ENCODE measurements at regions not wholly inside any gene's neighbourhood (a gene's known extent, or its start where the extent isn't known, plus 50 kb on each side); places are given as distances from the start of the nearest gene placed in this dataset.

DNA sequence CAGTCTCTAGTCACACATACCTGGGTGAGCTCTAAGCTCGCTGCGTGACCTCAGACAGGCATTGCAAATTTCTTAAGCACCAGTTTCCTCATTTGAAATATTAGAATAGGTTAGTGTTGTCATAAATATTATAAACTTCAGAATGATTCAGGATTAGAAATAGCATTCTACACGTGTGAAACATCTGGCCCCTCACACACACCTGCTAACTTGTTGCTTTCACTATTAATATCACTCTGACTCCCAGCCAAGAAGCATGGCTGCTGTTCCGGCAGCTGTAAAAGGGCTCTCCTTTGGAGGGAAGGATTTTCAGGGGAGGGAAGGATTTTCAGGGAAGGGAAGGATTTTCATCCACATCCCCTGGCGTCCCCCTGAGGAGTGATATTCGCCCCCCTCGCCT is 161.3 kb upstream of the GPR12 start:
- Histone ChIP-seq H3K4me3 (no peak overlapping the region), H3K4me1 (ENCODE audit: control insufficient read depth in 5 of 5, insufficient read depth in 5 of 5, low read length in 5 of 5) (peaks cover 0 to 24% (median 7%) of the 10 kb centered on the region in 5 donors), H3K9ac (ENCODE audit: insufficient read depth in 1 of 2, low read length in 2 of 2) (no peak overlapping the region), H3K36me3 (ENCODE audit: control insufficient read depth in 4 of 4, insufficient read depth in 4 of 4, low read length in 4 of 4) (no peaks in the 10 kb centered on the region), H3K27ac (ENCODE audit: low read depth in 1 of 2, low read length in 1 of 2) (no peak overlapping the region), H3K9me3 (ENCODE audit: control insufficient read depth in 4 of 4, insufficient read depth in 3 of 4, low read length in 3 of 4) (peaks cover 0 to 1% (median 0%) of the 10 kb centered on the region in 4 donors), H3K27me3 (ENCODE audit: control insufficient read depth in 3 of 3, insufficient read depth in 3 of 3, low read length in 2 of 3) (no peaks in the 10 kb centered on the region)
- no peak for TF ChIP-seq CTCF (IDR thresholded peaks at IDR 0.05; ENCODE audit: control extremely low read depth, extremely low read depth)
- DNase-seq: no peak
- no peak for ATAC-seq (ENCODE audit: insufficient read depth, low FRiP score)
- 70 to 81% methylated on average over 6 to 7 of the region's 7 CpGs for WGBS, 2 donors

DNA sequence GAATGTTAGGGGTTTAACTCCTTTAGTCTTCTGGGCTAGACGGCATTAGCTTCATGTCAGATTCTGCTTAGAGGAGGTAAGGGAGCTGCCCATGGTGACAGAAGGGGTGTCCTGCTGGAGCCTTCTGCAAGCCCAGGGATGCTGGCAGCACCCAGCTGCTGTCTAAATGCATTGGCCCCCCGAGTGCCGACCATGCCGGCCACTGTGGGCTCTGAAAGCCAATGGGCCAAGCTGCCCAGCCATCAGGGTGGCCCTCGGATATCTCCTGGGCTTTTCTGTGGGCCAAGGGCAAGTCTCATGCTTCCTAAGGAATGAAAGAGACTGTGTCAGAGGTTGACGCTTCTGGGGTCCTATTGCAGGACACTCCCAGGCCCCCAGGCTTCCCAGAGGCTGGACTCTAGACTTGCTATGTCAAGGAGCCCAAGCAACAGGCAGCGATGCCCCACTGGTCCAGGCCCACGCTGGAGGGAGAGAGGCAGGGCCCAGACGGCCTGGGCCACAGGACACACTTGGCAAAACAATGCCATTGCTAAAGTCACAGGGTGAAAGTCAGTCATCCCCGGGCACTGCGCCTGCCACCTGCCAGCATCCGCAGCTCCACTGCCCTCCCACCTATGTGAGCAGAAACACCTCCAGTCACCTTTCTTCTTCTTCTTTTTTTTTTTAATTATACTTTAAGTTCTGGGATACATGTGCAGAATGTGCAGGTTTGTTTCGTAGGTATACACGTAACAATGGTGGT is 160.2 kb upstream of the GPR12 start:
- Histone ChIP-seq H3K36me3 (ENCODE audit: control insufficient read depth in 4 of 4, insufficient read depth in 4 of 4, low read length in 4 of 4) (no peaks in the 10 kb centered on the region), H3K27me3 (ENCODE audit: control insufficient read depth in 3 of 3, insufficient read depth in 3 of 3, low read length in 2 of 3) (no peaks in the 10 kb centered on the region), H3K4me3 (no peak overlapping the region), H3K27ac (ENCODE audit: low read depth in 1 of 2, low read length in 1 of 2) (no peak overlapping the region), H3K9ac (ENCODE audit: insufficient read depth in 1 of 2, low read length in 2 of 2) (no peak overlapping the region), H3K4me1 (ENCODE audit: control insufficient read depth in 5 of 5, insufficient read depth in 5 of 5, low read length in 5 of 5) (peaks cover 0 to 24% (median 7%) of the 10 kb centered on the region in 5 donors), H3K9me3 (ENCODE audit: control insufficient read depth in 4 of 4, insufficient read depth in 3 of 4, low read length in 3 of 4) (peaks cover 0 to 1% (median 0%) of the 10 kb centered on the region in 4 donors)
- 89 to 91% methylated on average over 14 of the region's 14 CpGs for WGBS, 2 donors
- no peak for ATAC-seq (ENCODE audit: insufficient read depth, low FRiP score)
- DNase-seq: no peak
- TF ChIP-seq CTCF (IDR thresholded peaks at IDR 0.05; ENCODE audit: control extremely low read depth, extremely low read depth): no peak

GRCh38 chr13:26919732-26920131 is 159.1 kb upstream of the GPR12 start:
- WGBS, 2 donors: 83 to 89% methylated on average over 2 of the region's 2 CpGs
- ATAC-seq (ENCODE audit: insufficient read depth, low FRiP score): no peak
- TF ChIP-seq CTCF (IDR thresholded peaks at IDR 0.05; ENCODE audit: control extremely low read depth, extremely low read depth): no peak

More at GRCh38 chr13:26919732-26920131, 159.1 kb upstream of the GPR12 start:
- Histone ChIP-seq H3K4me1 (ENCODE audit: control insufficient read depth in 5 of 5, insufficient read depth in 5 of 5, low read length in 5 of 5) (peaks cover 0 to 24% (median 7%) of the 10 kb centered on the region in 5 donors), H3K4me3 (no peak overlapping the region), H3K27me3 (ENCODE audit: control insufficient read depth in 3 of 3, insufficient read depth in 3 of 3, low read length in 2 of 3) (no peaks in the 10 kb centered on the region), H3K36me3 (ENCODE audit: control insufficient read depth in 4 of 4, insufficient read depth in 4 of 4, low read length in 4 of 4) (no peaks in the 10 kb centered on the region), H3K27ac (ENCODE audit: low read depth in 1 of 2, low read length in 1 of 2) (no peak overlapping the region), H3K9ac (ENCODE audit: insufficient read depth in 1 of 2, low read length in 2 of 2) (no peak overlapping the region), H3K9me3 (ENCODE audit: control insufficient read depth in 4 of 4, insufficient read depth in 3 of 4, low read length in 3 of 4) (peaks cover 0 to 3% (median 0%) of the 10 kb centered on the region in 4 donors)
- no peak for DNase-seq

Data from lung (tissue), 11 donors.